GM21723 (cell line): ENCODE measurements at regions not wholly inside any gene's neighbourhood (a gene's known extent, or its start where the extent isn't known, plus 50 kb on each side); places are given as distances from the start of the nearest gene placed in this dataset.

Experiments used
- ATAC-seq: cut with Tn5 transposase; IDR thresholded peaks from one replicate; pipeline ENCODE4 v1.9.1; 2021; ENCODE audit warnings: mild to moderate bottlenecking, moderate library complexity; ENCODE audit not compliant: unreplicated experiment

GRCh38 chr13:104105418-104106355 lies 1039.5 kb upstream of the SLC10A2 start:
- ATAC-seq: no peak

GRCh38 chr13:104099750-104100149 lies 1033.5 kb upstream of the SLC10A2 start:
- ATAC-seq: no peak

- ATAC-seq: no peak
These were observed 1032.2 kb upstream of the SLC10A2 start for GRCh38 chr13:104098421-104098820.

GRCh38 chr13:104086759-104087158 lies 1020.5 kb upstream of the SLC10A2 start:
- ATAC-seq: no peak

DNA sequence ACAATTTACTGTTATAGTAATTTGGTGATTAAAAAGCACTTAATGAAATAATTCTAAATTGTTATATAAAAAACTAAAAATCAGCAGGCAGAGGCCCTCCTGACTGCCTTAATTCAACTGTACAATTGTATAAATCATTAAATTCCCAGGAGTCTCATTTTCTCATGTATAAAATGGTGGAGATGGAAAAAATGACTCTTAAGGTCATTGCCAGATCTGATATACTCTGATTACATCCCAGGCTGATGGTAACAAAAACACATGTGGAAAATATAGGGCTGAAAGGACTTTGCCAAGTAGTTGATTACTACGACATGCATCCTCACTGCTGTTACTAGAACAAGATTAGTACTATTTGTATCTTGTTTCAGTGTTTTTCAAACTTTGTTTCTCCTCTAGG lies 1020.0 kb upstream of the SLC10A2 start:
- no peak for ATAC-seq

- ATAC-seq: no peak
These were observed 1019.4 kb upstream of the SLC10A2 start for GRCh38 chr13:104085611-104086010.

- no peak for ATAC-seq
These were observed 1008.1 kb upstream of the SLC10A2 start for GRCh38 chr13:104074326-104074725.

- ATAC-seq: no peak
These were observed 1005.6 kb upstream of the SLC10A2 start for GRCh38 chr13:104071806-104072205.

DNA sequence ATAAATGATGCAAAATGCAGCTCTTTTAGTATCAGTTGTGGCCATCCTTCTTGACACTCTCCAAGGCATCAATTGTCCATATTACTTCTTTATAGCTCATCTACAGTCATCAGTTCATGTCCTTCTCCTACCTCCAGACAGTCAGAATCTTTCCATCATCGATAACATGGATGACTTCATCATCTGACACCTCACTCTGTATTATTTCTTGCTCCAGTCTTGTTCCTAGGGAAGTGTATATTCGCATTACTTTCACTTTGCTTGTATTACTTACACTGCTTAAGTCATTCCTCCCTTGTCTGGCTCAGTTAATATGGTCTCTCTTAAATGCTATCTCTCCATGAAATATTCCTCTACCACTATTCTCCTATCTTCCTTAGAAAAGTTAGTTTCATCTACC lies 999.1 kb upstream of the SLC10A2 start:
- ATAC-seq: no peak

GRCh38 chr13:104057861-104058260 lies 991.6 kb upstream of the SLC10A2 start:
- no peak for ATAC-seq

- ATAC-seq: no peak
These were observed 979.7 kb upstream of the SLC10A2 start for GRCh38 chr13:104045907-104046306.

- no peak for ATAC-seq
These were observed 977.0 kb upstream of the SLC10A2 start for GRCh38 chr13:104043184-104043583.

DNA sequence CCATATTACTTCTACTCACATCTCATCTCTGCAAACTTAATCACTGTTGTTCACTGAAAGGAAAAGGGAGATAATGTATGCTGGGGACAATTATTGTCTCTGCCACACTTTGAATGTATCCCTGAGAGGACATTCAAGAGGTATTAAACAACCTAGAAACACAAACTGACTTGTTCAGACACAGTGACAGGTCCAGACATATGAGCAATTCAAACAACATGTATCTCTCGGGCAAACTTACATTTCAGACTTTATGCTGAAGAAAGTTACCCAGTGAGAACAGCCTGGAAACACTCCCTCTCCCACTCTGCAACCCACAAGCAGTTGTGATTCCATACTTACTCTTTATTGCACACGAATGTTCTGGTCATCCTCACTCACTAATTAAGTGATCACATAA lies 968.7 kb upstream of the SLC10A2 start:
- ATAC-seq: no peak

DNA sequence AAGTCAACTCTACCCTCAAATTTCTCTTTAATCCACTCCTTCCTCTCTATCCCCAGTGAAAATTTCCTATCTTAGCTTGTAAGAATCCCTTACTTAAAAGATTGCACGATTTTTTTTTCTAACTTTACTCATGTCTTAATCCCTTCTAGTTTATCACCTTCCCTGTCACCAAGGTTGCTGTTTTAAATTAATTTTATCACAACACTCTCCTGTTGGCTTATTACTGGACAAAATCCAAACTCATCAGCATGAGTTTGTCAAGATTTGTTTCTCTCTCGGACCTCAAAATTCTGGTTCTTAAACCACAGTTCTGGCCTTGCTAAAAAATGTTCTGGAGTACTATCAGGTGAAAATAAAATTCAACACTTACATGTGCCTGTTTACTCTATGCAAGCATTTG lies 959.1 kb upstream of the SLC10A2 start:
- no peak for ATAC-seq

DNA sequence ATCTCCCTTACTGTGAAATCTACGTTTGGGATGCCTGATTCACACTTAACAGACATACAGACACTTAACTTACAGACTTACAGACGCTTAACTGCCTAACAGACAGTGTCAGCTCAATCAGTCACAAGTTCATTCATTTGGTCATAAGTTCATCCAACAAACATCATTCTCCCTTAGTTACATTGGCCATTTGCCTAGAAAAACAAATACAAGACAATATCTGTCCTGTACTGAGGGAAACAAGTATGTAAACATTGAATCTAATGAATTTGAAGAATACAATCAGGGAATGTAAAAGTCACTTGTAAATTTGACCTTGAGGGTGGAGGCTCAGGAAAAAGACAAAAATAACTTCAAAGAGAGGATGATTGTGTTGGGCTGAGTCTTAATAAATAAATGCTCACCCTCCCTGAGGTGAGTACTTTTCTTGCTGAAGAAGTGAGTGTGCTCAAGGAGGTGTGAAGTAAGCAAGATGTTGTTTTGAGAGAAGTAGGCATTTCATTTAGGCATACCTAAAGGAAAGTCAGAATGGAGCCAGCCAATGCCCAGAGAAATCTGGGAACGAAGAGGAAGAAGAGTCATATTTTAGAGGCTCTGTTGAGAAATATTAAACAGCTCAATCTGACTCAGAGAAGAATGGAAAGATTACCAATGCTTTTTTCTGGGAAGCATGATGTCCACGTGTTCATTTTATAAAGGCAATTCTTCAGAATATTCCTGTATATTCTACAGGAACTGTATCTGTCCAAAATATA lies 958.4 kb upstream of the SLC10A2 start:
- no peak for ATAC-seq

- ATAC-seq: no peak
These were observed 955.7 kb upstream of the SLC10A2 start for GRCh38 chr13:104021806-104022397.

- no peak for ATAC-seq
These were observed 951.1 kb upstream of the SLC10A2 start for GRCh38 chr13:104017317-104017716.

DNA sequence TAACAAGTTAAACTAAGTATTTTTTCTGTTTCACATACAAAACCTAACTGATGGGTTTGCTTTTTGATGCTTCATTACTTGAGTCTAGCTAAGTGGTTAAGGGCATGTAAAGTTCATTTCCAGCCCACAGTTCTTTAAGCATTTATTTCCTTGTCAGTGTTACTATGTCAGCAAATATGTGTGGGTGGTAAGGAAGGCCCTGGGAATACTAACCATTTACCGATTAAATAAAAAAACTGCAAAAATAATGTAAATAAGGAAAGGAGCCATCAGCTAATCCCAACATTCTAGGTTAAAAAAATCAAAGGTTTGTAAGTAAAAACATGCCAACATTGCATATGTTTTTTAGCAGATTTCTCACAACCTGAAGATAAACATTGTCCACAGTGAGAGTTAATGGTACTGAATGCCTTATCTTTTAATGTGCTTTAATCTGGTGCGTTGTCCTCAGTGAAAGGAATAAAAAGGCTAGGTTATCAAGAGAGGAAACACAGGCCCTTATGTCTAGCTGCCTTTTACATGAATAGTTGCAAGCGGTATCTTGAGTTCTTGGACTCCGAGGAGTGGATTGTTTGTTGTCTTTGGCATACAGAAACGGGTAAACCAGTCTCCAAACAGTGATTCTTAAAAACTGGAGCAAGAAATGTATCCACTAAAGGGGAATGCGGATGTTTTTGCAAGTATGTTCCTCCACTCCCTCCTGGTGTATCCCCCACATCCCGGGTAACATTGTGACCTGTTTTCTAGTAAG lies 949.6 kb upstream of the SLC10A2 start:
- no peak for ATAC-seq

DNA sequence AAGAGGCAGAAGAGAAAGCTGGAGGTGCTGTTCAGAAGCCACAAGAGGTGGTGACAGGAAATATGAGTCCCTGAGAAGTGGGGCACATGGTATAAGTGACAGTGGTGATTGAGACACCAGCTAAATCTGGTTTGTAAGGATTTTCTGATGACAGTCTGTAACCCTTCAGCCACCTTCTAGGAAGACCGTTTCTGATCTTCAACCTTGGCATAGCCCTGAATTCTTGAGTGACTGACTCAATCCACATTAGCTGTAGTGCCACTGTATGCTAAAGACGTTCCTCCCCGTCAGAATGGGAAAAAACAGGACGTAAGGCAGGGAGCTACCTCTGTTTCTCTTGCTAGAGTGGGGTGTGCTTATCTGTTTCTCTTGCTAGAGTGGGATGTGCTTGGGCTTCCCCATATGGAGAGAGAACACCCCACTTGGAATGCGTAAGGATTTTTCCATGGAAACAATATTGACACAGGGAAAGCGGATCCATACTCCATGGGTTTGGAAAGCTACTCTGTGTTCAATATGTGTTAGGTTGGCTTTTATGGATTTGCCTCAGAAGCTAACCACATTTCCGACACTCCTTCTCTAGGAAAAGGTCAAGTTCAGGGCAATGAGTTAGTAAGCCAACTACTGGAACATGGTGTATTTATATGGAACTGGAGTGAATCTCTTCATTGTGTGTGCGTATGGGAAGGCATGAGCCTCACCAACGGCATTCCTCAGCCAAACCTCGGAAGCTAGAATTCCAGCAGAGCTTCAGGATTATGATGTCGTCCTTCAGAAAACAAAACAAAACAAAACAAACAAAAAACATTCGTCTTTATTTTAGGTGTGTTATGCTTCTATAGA lies 948.8 kb upstream of the SLC10A2 start:
- no peak for ATAC-seq
